HS-27A (cell line): ENCODE measurements at regions not wholly inside any gene's neighbourhood (a gene's known extent, or its start where the extent isn't known, plus 50 kb on each side); places are given as distances from the start of the nearest gene placed in this dataset.

Experiments used
- DNase-seq: peaks from one replicate; pipeline ENCODE4 v3.0.0-alpha.2; 2012; ENCODE audit warnings: low read depth, missing footprints

DNA sequence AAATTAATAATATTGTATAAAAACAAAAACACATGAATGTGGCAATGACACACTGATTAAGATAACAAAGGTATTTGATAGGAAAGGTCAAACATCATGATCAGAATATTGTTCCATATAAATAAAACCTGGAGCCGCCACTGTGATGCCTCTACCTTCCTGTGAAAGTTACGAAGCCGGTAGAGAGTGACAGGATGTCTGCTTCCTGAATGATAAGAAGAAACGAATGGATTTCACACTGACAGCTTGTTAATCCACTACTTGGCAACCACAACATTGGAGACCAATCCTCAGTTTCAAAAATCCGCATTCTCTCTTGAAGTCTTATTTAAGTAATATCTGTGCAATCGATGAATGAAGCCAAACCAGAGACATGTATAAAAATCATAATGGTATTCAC lies 315.1 kb downstream of the HDGFL1 start:
- no peak for DNase-seq

GRCh38 chr6:22886650-22887581 lies 317.6 kb downstream of the HDGFL1 start:
- peak; percentile 74 for DNase-seq

GRCh38 chr6:22888163-22888752 lies 318.9 kb downstream of the HDGFL1 start:
- DNase-seq, result no peak

- no peak for DNase-seq
Observed at GRCh38 chr6:22891934-22892333, 322.6 kb downstream of the HDGFL1 start.

DNA sequence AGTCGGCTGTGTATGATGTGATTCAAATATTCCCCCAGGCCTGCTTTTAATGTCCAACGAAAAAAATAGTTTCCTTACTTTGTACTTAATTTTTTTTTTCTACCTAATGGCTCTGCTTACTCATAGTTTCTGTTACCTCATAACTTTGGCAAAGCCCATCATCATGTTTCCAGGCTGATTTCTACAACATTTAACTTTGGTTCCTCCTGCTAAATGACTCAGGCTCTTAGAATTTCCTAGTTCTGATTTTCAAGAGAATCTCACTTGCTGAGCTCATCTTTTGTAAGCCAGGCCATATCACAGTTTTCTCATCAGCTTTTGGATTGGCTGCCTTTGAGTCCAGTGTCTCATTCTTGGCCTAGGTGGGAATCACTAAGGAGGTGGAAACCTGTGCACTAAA lies 323.1 kb downstream of the HDGFL1 start:
- DNase-seq, result peak; percentile 90

DNA sequence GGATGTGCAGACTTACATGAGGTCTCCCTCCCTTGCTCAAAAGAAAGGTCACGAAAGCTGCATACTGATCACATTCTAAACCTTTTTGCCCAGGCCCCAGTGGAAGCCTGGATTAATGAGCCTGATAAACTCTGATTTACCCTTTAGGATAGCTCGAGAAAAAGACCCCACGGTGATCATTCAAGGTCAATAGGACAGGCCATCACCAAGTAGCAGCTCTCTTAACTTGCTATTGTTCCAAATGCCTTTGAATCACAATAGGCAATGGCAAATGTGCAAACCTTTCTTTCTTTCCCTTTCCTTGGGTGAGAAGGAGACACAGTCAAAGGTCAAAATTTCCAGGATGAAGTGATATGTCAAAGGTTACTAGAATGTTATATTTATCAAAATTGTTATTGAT lies 327.3 kb downstream of the HDGFL1 start:
- DNase-seq, result no peak

DNA sequence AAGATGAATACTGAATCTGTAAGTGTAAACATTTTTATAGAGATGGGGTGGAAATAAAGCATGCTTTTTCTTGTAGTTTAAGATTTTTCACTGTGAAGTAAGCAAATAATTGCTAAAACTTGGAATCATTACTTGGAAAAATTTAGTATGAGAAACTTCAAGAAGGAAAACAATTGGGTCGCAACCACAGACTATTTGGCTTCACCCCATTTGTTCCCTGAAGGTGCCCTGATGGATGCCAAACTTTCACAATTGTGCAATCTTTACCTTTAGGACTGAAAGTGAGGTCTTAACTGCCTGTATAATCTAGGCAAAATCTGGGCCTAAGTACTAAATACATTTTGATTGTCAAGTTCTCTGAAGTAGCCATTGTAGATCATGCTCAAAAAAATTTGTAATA lies 330.1 kb downstream of the HDGFL1 start:
- DNase-seq, result no peak

GRCh38 chr6:22903826-22904225 lies 334.5 kb downstream of the HDGFL1 start:
- DNase-seq, result no peak

GRCh38 chr6:22904431-22904830 lies 335.1 kb downstream of the HDGFL1 start:
- no peak for DNase-seq

DNA sequence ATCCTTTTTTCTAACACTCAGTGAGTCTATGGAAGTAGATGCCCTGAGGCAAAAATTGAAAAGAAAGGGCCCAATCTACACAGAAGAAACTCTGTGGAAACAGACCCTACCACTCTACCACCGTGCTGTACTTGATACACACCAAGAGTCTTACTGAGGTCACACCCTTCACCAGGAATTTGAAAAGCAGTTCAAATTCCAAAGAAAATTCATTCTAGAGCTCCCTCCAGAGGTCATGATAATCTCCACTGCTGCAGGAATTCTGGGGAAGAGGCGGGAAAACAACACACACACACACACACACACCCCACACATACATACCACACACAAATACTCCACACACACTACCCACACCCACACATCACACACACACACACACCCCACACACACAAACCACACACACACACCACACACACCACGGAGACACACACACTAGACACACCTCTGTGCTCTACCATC lies 336.8 kb downstream of the HDGFL1 start:
- DNase-seq, result peak; percentile 72

DNA sequence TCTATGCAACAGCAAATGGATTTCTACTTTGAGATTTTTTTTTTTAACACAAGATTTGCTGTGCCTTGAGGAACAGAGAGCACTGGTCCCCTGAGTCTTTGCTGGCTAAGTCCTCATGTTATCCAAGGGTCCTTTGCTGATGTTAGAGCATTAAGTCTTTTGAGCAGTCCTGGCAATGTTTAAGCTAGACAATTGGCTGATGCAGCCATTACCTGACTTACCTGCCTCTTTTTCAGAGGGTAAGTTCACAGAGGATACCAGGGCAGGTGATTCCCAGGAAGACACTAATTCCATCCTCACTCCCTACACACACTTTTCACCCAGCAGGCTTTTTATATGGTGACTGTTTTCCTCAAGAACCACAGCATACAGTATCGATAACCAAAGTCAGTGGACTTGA lies 337.7 kb downstream of the HDGFL1 start:
- no peak for DNase-seq

DNA sequence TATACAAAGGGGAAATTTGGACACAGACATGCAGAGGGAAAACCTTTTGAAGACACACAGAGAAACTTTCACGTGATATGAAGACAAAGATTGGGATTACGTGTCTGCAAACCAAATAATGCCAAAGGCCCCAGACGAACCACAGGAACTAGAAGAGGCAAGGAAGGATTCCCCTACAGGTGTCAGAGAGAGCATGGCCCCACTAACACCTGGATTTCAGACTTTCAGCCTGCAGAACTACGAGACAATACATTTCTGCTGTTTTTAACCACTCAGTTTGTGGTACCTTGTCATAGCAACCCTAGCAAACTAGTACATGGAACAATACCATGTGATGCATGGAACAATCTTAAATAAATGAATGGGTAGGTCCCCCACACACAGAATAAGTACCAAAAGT lies 341.0 kb downstream of the HDGFL1 start:
- no peak for DNase-seq

DNA sequence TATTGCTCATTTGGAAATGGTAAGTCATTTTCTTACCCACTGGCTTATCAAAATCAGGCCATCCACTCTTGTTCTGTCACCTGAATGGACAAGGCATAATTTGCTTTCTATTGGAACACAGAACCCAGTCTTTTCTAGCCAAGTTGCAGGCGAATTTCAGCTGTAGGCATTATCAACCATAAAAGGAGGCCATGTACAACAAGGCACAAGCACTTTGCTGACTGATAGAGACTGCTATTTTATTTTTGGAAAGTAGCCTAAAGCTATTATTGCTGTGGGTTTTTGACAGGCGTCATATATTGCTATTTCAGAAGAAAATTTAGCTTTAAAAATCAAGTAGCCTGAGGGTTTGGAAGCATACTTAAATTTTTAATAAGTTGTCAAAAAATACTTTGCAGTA lies 344.2 kb downstream of the HDGFL1 start:
- DNase-seq, result no peak

DNA sequence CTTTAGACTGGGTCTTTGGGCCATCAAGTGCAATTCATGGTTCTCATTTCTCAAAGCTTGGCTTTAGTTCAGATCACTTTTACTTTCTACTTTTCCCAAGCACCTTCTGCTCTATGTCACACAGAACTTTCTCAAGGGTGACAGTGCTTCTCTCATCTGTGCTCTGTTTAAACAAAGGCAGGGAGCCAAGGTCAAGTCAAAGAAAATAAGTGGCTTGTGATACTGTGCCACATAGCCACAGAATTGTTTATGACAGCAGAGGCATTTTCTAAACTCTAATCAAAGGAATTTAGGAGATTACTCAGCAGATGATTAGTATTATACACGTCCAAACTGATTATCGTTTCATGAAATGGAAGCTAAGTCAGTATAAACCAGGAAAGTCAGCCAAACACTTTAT lies 348.0 kb downstream of the HDGFL1 start:
- DNase-seq, result no peak

DNA sequence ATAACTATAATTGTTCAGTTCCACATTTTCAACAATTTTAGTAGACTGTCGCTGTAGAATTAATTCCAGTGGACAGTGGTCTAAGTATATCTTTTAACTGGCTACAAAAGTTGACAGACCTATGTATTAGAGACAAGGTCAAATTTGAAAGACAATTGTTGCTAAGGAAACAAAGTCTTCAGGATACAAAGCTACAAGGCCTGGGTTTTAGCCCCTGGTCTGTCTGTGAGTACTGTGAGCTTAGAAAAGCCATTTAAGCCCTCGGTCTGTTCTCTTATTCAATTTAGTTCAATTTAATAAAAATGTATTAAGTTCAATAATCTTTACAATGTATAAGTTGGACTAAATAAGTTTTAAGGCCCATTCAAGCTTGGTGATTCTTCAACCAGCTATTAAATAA lies 352.5 kb downstream of the HDGFL1 start:
- DNase-seq, result no peak

GRCh38 chr6:22925304-22925835 lies 356.0 kb downstream of the HDGFL1 start:
- no peak for DNase-seq

- no peak for DNase-seq
Observed at GRCh38 chr6:22925920-22926789, 356.8 kb downstream of the HDGFL1 start.

DNA sequence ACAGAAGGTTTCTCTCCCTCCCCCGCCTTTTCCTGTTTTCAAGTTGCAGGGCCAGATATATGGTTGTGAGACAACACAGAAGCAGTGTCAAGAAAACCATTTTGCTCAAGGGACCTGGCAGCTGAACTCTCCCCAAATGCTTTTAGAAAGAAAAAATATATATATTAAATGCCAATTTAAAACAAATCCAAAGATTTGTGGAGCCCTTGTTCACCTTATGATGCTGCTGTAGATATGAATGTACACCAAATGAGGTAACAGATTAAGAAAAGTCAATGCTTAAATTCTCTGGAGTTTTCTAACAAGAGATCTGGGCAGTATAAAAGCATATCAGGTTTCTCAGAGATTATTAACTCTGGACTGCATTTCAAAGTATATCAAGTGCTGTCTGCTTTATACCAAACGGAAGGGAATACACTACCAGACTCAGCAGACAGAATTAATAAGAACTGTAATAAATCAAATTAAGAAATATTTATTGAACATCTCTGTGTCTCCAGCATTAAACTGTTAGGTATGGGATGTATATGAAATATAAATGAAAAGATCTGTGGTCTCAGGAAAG lies 357.5 kb downstream of the HDGFL1 start:
- no peak for DNase-seq

DNA sequence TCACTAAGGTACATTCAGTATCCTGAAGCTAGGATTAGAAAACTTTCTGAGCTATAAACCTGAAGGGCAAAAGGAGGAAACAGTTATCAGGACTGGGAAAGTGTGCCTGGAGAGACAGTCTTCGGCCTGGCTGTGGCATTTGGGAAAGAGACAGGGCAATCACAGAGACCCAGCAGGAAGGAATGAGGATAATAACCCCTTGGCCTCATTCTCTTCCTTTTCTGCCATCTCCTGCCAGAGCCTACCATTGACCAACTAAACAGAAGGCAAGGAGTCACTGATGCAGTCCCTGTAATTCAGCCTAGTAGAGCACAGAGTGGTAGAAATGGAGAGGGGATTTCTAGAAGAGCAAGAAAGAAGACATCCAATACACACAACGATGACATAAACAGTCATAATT lies 359.4 kb downstream of the HDGFL1 start:
- DNase-seq, result no peak

DNA sequence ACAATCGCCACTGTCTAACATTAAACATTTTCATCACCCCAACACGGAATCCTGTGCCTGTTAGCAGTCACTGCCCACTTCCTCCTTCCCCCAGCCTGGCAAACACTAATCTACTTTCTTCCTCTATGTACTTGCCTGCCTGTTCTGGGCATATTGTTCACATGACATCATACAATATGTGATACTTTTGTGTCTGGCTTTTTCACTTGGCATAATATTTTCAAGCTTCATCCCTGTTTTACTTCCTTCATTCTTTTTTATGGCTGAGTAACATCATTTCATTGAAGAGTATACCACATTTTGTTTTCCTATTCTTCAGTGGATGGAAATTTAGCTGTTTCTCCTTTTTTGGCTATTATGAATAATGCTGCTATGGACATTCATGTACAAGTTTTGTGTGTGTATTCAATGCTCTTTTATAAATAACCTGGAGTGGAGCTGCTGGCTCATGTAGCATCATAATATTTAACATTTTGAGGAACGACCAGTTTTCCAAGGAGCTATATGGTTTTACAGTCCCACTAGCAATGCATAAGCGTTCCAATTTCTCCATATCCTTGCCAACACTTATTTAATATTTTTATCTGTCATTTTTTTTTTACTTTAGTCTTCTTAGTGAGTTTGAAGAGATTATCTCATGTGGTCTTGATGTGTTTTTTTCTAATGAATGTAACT lies 360.1 kb downstream of the HDGFL1 start:
- DNase-seq, result no peak

DNA sequence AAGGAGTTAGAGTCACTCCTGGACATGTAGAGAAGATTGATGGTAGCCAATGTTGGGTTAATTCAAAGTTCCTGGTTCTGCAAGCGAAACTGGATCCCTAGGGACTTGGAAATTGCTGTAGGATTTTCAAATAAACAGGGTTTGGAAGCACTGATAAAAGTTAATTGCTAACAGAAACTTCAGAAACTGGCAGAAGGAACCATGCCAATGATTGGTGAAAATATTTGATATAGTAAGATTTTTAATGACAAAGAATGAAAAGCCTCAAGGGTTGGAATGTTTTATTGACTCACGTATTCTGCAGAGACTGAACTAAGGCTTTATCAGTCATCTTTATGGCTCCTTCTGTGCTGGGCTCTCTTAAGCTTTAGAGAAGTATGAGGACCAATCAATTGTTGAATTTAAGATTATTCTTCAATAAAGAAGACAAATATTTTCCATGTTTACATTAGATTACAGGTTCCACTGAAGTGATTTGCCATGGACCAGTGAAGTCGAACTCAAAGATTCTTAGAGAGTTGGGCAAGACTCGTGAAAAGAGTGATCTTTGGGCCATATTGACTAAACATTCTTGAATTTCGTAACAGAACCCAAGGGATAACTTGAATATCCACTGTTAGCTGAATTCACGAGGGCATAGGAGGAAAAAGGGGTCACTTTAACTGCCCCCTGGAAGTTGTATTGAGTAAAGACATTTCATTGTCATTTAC lies 371.4 kb downstream of the HDGFL1 start:
- no peak for DNase-seq
